Activated B cell treated with CpG ODN at 0.5 μM for 24 hours (primary cell): ENCODE measurements at regions not wholly inside any gene's neighbourhood (a gene's known extent, or its start where the extent isn't known, plus 50 kb on each side); places are given as distances from the start of the nearest gene placed in this dataset.

ENCODE experiments used
- ATAC-seq: fragments of 200-7000 bp; cut with Tn5 transposase; one replicate; pipeline ENCODE4 v1.10.0; 2021; ENCODE audit warnings: low read depth, mild to moderate bottlenecking, moderate library complexity
- CTCF ChIA-PET: fragments of 350-600 bp; sonication (Branson Sonifier 250); formaldehyde crosslinking; loops from one replicate; lab custom pipeline; 2021; ENCODE audit warnings: antibody characterized with exemption; lab: Charles Lee
- POLR2A ChIA-PET: fragments of 350-600 bp; sonication (Branson Sonifier 250); formaldehyde crosslinking; loops from one replicate; lab custom pipeline; 2021; ENCODE audit warnings: antibody characterized with exemption; lab: Charles Lee
- DNase-seq: peaks from one replicate; pipeline ENCODE4 v3.0.0; 2022
- H3K27ac Mint-ChIP-seq: one replicate; pipeline ENCODE4 v1.8.0; 2020; ENCODE audit warnings: mixed read lengths
- H3K27me3 Mint-ChIP-seq: one replicate; pipeline ENCODE4 v1.8.0; 2021; ENCODE audit warnings: mixed read lengths
- H3K36me3 Mint-ChIP-seq: one replicate; pipeline ENCODE4 v1.8.0; 2021; ENCODE audit warnings: low read depth, mixed read lengths
- H3K4me1 Mint-ChIP-seq: one replicate; pipeline ENCODE4 v1.8.0; 2021; ENCODE audit warnings: mixed read lengths
- H3K4me3 Mint-ChIP-seq: one replicate; pipeline ENCODE4 v1.8.0; 2020; ENCODE audit warnings: mild to moderate bottlenecking, mixed read lengths
- H3K9me3 Mint-ChIP-seq: one replicate; pipeline ENCODE4 v1.8.0; 2020; ENCODE audit warnings: mixed read lengths
- CTCF ChIP-seq: fragments of 200-600 bp; IDR thresholded peaks from one replicate; pipeline ENCODE4 v1.8.0; 2022; ENCODE audit warnings: antibody characterized with exemption, mild to moderate bottlenecking
- intact Hi-C: fragments of 100-400 bp; cut with micrococcal nuclease; formaldehyde crosslinking; loops from one replicate; pipeline ENCODE4 v1.15.1; 2024

DNA sequence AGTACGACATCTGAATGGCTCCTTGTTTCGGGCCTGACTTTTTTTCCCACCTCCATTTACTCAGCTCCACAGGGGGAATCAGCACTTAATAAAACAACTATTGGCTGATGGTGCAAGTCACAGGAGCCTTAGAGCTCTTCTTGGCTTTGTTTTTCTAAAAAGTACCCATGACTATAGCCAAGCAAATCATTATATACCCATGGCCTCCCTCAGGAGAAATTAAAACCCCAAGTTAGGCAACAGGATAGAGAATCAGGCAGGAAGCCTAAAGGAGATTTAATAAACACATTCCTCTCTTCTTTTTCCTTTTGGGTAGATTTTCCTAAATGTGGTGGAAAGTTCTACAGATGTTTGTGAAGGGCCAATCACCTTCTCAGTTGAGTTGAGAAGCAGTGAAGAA lies 91.9 kb upstream of the RBPJ start:
- ChIA-PET POLR2A (no interaction called here), CTCF (no interaction called here)
- no peak for TF ChIP-seq CTCF
- ATAC-seq, result no peak
- DNase-seq, result no peak
- Mint-ChIP-seq H3K27me3 (no peaks in the 10 kb centered on the region), H3K9me3 (no peaks in the 10 kb centered on the region), H3K36me3 (no peaks in the 10 kb centered on the region), H3K27ac (no peak overlapping the region), H3K4me1 (no peaks in the 10 kb centered on the region), H3K4me3 (no peak overlapping the region)
- intact Hi-C loops, result no loop called here

- intact Hi-C loops, result no loop called here
- ATAC-seq (no peak), DNase-seq (no peak)
- H3K4me1 Mint-ChIP-seq, result no peaks in the 10 kb centered on the region
- no peak overlapping the region for H3K27ac Mint-ChIP-seq
- no peaks in the 10 kb centered on the region for H3K9me3 Mint-ChIP-seq
- H3K27me3 Mint-ChIP-seq, result no peaks in the 10 kb centered on the region
- H3K36me3 Mint-ChIP-seq, result no peaks in the 10 kb centered on the region
- no peak for TF ChIP-seq CTCF
- ChIA-PET CTCF (no interaction called here), POLR2A (no interaction called here)
- H3K4me3 Mint-ChIP-seq, result no peak overlapping the region
Observed at GRCh38 chr4:26229974-26230373, 90.8 kb upstream of the RBPJ start.

DNA sequence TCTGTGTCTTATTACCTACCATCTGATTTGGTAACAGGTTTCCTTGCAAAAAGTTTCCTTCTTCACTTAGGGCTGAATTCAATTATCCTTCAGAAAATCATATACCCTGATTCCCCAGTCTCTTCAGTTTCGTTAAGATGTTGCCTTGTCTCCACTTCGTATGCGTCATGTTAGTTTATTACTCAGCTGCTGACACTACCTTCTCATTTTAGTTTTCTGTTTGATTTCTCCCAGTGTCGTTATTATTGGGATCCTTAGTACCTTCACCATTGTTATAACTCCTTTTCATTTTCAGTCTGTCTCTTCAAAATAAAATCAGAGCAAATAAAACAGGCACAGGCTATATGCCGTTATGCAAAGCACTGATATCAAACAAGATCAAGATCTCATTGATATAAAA lies 87.5 kb upstream of the RBPJ start:
- intact Hi-C loops, result no loop called here
- Mint-ChIP-seq H3K4me1 (no peaks in the 10 kb centered on the region), H3K36me3 (no peaks in the 10 kb centered on the region), H3K4me3 (no peak overlapping the region), H3K9me3 (no peaks in the 10 kb centered on the region), H3K27ac (no peak overlapping the region), H3K27me3 (peaks cover 6% of the 10 kb centered on the region)
- ATAC-seq, result no peak
- ChIA-PET CTCF (no interaction called here), POLR2A (no interaction called here)
- no peak for DNase-seq
- no peak for TF ChIP-seq CTCF

DNA sequence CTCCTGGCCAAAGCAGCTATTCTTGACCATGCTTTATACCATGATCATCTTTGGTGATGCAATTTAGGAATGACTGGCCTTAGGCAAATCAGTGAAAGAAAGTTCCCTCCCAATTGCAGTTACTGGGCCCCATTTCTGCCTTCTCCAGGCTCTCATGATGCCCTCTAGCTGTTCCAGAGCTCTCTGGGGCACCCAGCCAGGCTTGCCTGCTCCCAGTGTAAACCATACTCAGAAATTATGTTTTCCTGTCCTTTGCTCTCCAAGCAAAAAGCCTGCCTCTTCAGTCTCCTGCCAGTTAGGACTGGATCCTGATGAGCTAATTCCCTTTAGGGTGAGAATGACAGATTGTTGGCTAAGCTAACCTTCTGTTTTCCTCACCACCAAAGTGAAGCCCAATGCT lies 85.3 kb upstream of the RBPJ start:
- intact Hi-C loops, result no loop called here
- H3K36me3 Mint-ChIP-seq, result no peaks in the 10 kb centered on the region
- H3K27ac Mint-ChIP-seq, result no peak overlapping the region
- DNase-seq (no peak), ATAC-seq (no peak)
- ChIA-PET CTCF (no interaction called here), POLR2A (no interaction called here)
- no peaks in the 10 kb centered on the region for H3K9me3 Mint-ChIP-seq
- H3K4me3 Mint-ChIP-seq, result no peak overlapping the region
- TF ChIP-seq CTCF, result no peak
- H3K27me3 Mint-ChIP-seq, result peaks cover 19% of the 10 kb centered on the region
- H3K4me1 Mint-ChIP-seq, result no peaks in the 10 kb centered on the region

DNA sequence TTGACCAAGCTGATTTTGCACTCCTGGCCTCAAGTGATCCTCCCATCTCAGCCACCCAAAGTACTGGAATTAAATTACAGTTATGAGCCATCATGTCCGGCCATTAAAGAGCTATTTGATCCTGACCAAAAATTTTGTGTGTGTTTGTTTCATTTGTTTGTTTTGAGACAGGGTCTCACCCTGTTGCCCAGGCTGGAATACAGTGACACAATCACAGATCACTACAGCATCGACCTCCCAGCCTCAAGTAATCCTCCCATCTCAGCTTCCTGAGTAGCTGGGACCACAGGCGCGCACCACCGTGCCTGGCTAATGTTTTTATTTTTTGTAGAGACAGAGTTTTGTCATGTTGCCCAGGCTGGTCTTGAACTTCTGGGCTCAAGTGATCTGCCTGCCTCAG lies 82.9 kb upstream of the RBPJ start:
- ATAC-seq (no peak), DNase-seq (no peak)
- peaks cover 19% of the 10 kb centered on the region for H3K27me3 Mint-ChIP-seq
- no peak for TF ChIP-seq CTCF
- ChIA-PET CTCF (no interaction called here), POLR2A (no interaction called here)
- no peaks in the 10 kb centered on the region for H3K4me1 Mint-ChIP-seq
- H3K4me3 Mint-ChIP-seq, result no peak overlapping the region
- H3K27ac Mint-ChIP-seq, result no peak overlapping the region
- intact Hi-C loops, result no loop called here
- no peaks in the 10 kb centered on the region for H3K36me3 Mint-ChIP-seq
- no peaks in the 10 kb centered on the region for H3K9me3 Mint-ChIP-seq
